SK-N-SH (cell line): ENCODE measurements at regions not wholly inside any gene's neighbourhood (a gene's known extent, or its start where the extent isn't known, plus 50 kb on each side); places are given as distances from the start of the nearest gene placed in this dataset.

Source experiments
- CTCF ChIA-PET: fragments of 300-600, 350-600 bp; formaldehyde crosslinking; extraction: SDS; loops from one replicate; lab custom pipeline; 2021; lab: Yijun Ruan, JAX
- POLR2A ChIA-PET: fragments of 350-600 bp; sonication (Branson Sonifier 250); formaldehyde crosslinking; extraction: SDS; loops from one replicate; lab custom pipeline; 2020; ENCODE audit warnings: antibody characterized with exemption, inconsistent platforms; lab: Yijun Ruan, JAX
- DNase-seq: peaks from one replicate; pipeline ENCODE4 v3.0.0; 2012
- H2AFZ ChIP-seq: fragments of 200-600 bp; sonication (generic); 2 replicates; pipeline ENCODE4 v1.8.1; 2016; ENCODE audit warnings: antibody characterized with exemption, mild to moderate bottlenecking, low read depth
- H3F3A ChIP-seq: fragments of 200-600 bp; sonication (generic); replicated peaks from 2 replicates; pipeline ENCODE3; 2016; ENCODE audit warnings: antibody characterized with exemption, mild to moderate bottlenecking; ENCODE audit not compliant: insufficient read depth
- H3K27ac ChIP-seq, 2 experiments: fragments of 200-500 bp in 1 of 2; fragments of 200-600 bp in 1 of 2; sonication (Bioruptor generic) in 1 of 2; sonication (generic), shearing (Covaris generic) in 1 of 2; 2 replicates each; pipeline versions ENCODE4 v1.5.1 to v1.6.1; 2014 to 2016; ENCODE audit warnings: low read depth in 2 of 2, inconsistent platforms in 1 of 2, low read length in 1 of 2, mild to moderate bottlenecking in 1 of 2, mixed read lengths in 1 of 2
- H3K27me3 ChIP-seq: fragments of 200-600 bp; sonication (generic), shearing (Covaris generic); 2 replicates; pipeline ENCODE4 v1.6.1; 2016; ENCODE audit warnings: mixed run types; ENCODE audit not compliant: insufficient read depth
- H3K36me3 ChIP-seq, 2 experiments: fragments of 200-500 bp in 1 of 2; fragments of 200-600 bp in 1 of 2; sonication (Bioruptor generic) in 1 of 2; sonication (generic) in 1 of 2; replicated peaks in 1 of 2; 2 replicates each; pipeline versions ENCODE3 to v1.5.1; 2014 to 2016; ENCODE audit warnings: low read length in 1 of 2, mild to moderate bottlenecking in 1 of 2; ENCODE audit not compliant: insufficient read depth in 2 of 2, control insufficient read depth in 1 of 2
- H3K4me1 ChIP-seq, 2 experiments: fragments of 200-500 bp in 1 of 2; fragments of 200-600 bp in 1 of 2; sonication (Bioruptor generic) in 1 of 2; sonication (generic), shearing (Covaris generic) in 1 of 2; 2 replicates each; pipeline versions ENCODE4 v1.5.1 to v1.6.1; 2014 to 2016; ENCODE audit warnings: low read depth in 1 of 2, low read length in 1 of 2, mixed run types in 1 of 2; ENCODE audit not compliant: insufficient read depth in 2 of 2, control insufficient read depth in 1 of 2
- H3K4me2 ChIP-seq: fragments of 200-600 bp; sonication (generic), shearing (Covaris generic); 2 replicates; pipeline ENCODE4 v1.6.1; 2017; ENCODE audit warnings: mixed run types
- H3K4me3 ChIP-seq, 2 experiments: fragments of 200-500 bp in 1 of 2; fragments of 200-600 bp in 1 of 2; sonication (Bioruptor generic) in 1 of 2; sonication (generic), shearing (Covaris generic) in 1 of 2; 2 replicates each; pipeline versions ENCODE4 v1.5.1 to v1.8.1; 2014 to 2016; ENCODE audit warnings: low read depth in 2 of 2, inconsistent platforms in 1 of 2, low read length in 1 of 2, mild to moderate bottlenecking in 1 of 2, mixed read lengths in 1 of 2, moderate library complexity in 1 of 2
- H3K79me2 ChIP-seq: fragments of 200-600 bp; sonication (generic); 2 replicates; pipeline ENCODE4 v1.8.1; 2017; ENCODE audit warnings: mild to moderate bottlenecking; ENCODE audit not compliant: insufficient read depth
- H3K9ac ChIP-seq: fragments of 200-600 bp; sonication (generic); 2 replicates; pipeline ENCODE4 v1.6.1; 2017; ENCODE audit warnings: mixed run types
- H3K9me2 ChIP-seq: fragments of 200-600 bp; sonication (generic); 2 replicates; pipeline ENCODE4 v1.6.1; 2017; ENCODE audit warnings: mixed run types
- H3K9me3 ChIP-seq: fragments of 200-600 bp; sonication (generic); 2 replicates; pipeline ENCODE4 v1.6.1; 2017; ENCODE audit warnings: mixed run types, mild to moderate bottlenecking, moderate library complexity
- H4K20me1 ChIP-seq: fragments of 200-600 bp; sonication (generic); 2 replicates; pipeline ENCODE4 v1.6.1; 2017; ENCODE audit warnings: mild to moderate bottlenecking, mixed run types; ENCODE audit not compliant: insufficient read depth
- CHD2 ChIP-seq: fragments of 150-350 bp; IDR thresholded peaks from 2 replicates; pipeline ENCODE4 v1.6.1; 2018; ENCODE audit warnings: low read length; ENCODE audit not compliant: partially characterized antibody
- EZH2phosphoT487 ChIP-seq: fragments of 200-600 bp; sonication (generic); IDR thresholded peaks from 2 replicates; pipeline ENCODE4 v1.6.1; 2017; ENCODE audit warnings: low read depth, mixed run types, mild to moderate bottlenecking, antibody characterized with exemption, moderate library complexity, borderline replicate concordance
- FOSL2 ChIP-seq: IDR thresholded peaks from 2 replicates; pipeline ENCODE4 v1.4.0; 2012; ENCODE audit warnings: low read depth, mild to moderate bottlenecking, moderate library complexity, borderline replicate concordance
- FOXJ3 ChIP-seq: sonication (generic); formaldehyde crosslinking; IDR thresholded peaks from 2 replicates; pipeline ENCODE4 v1.5.1; 2020; ENCODE audit warnings: mild to moderate bottlenecking, missing genetic modification reagents
- GATA2 ChIP-seq: sonication (generic); formaldehyde crosslinking; IDR thresholded peaks from 2 replicates; pipeline ENCODE4 v1.5.0; 2020; ENCODE audit warnings: mild to moderate bottlenecking, missing genetic modification reagents
- JUND ChIP-seq: IDR thresholded peaks from 2 replicates; pipeline ENCODE4 v1.4.0; 2012
- MEF2A ChIP-seq: IDR thresholded peaks from 2 replicates; pipeline ENCODE4 v1.4.0; 2012; ENCODE audit warnings: low read depth, borderline replicate concordance
- NFIC ChIP-seq: IDR thresholded peaks from 2 replicates; pipeline ENCODE4 v1.4.0; 2012; ENCODE audit warnings: borderline replicate concordance
- NRF1 ChIP-seq: IDR thresholded peaks from 2 replicates; pipeline ENCODE4 v1.6.1; 2012; ENCODE audit warnings: low read depth, mild to moderate bottlenecking, low read length
- POLR2AphosphoS5 ChIP-seq: IDR thresholded peaks from 2 replicates; pipeline ENCODE4 v1.6.1; 2012; ENCODE audit warnings: low read depth, low read length
- RAD21 ChIP-seq: IDR thresholded peaks from 2 replicates; pipeline ENCODE4 v1.6.1; 2012; ENCODE audit warnings: mild to moderate bottlenecking, low read length
- RXRA ChIP-seq: IDR thresholded peaks from 2 replicates; pipeline ENCODE4 v1.4.0; 2012; ENCODE audit warnings: low read depth, mild to moderate bottlenecking, borderline replicate concordance
- TCF12 ChIP-seq: IDR thresholded peaks from 2 replicates; pipeline ENCODE4 v1.4.0; 2012
- USF1 ChIP-seq: IDR thresholded peaks from 2 replicates; pipeline ENCODE4 v1.4.0; 2012; ENCODE audit warnings: low read depth, borderline replicate concordance
- USF2 ChIP-seq: fragments of 150-350 bp; IDR thresholded peaks from 2 replicates; pipeline ENCODE4 v1.6.1; 2017; ENCODE audit warnings: antibody characterized with exemption, low read length, low read depth, borderline replicate concordance
- YY1 ChIP-seq: IDR thresholded peaks from 2 replicates; pipeline ENCODE4 v1.4.0; 2012; ENCODE audit warnings: low read depth, mild to moderate bottlenecking
- whole genome bisulfite sequencing: methylation state at CpG from one replicate; pipeline ENCODE4 v1.1.6; 2017; ENCODE audit warnings: low lambda C conversion rate; 5-methylcytosine and 5-hydroxymethylcytosine counted together
- TF ChIP-seq, protein P1 (sequence below): IDR thresholded peaks from 2 replicates; pipeline ENCODE4 v1.6.1; 2012; ENCODE audit warnings: mild to moderate bottlenecking, low read depth, low read length, moderate library complexity
- TF ChIP-seq, protein P2 (sequence below): IDR thresholded peaks from 2 replicates; pipeline ENCODE4 v1.4.0; 2012; ENCODE audit warnings: low read depth

DNA sequence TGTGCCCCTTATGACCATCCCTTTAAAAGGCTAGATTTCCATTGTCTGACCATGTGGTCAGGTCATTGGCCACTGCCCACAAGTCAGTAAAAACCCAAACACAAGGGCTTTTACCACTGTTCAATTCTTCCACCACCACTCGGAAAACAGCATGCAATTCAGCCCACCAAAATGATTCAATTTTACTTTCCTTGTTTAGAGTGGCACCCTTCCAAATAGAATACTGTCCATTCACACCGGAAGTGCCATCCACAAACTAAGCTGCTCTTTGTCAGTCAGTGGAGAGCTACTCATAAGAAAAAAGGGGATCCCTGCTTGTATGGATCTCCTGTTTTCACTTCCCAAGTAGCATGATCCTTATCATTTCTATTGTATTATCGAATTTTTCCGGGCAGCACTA, 350.7 kb upstream of the MBL2 start (continued):
- TF ChIP-seq USF1, result no peak
- no peak for TF ChIP-seq NFIC
- TF ChIP-seq YY1, result no peak
- TF ChIP-seq, all 33 proteins: peak for 0

- no peaks in the 10 kb centered on the region for H4K20me1 ChIP-seq
- H3K9ac ChIP-seq, result no peak overlapping the region
- no peak overlapping the region for H3K4me2 ChIP-seq
- H3K4me1 ChIP-seq, result no peaks in the 10 kb centered on the region
- no peaks in the 10 kb centered on the region for H3K9me2 ChIP-seq
- H3K4me3 ChIP-seq, result no peak overlapping the region
- H2AFZ ChIP-seq, result no peak overlapping the region
- H3K36me3 ChIP-seq, result no peaks in the 10 kb centered on the region
- WGBS, result 24% methylated on average over 4 of the region's 4 CpGs
- no peaks in the 10 kb centered on the region for H3K27me3 ChIP-seq
- no peak overlapping the region for H3K27ac ChIP-seq
- POLR2A ChIA-PET, result no interaction called here
- H3F3A ChIP-seq, result no peaks in the 10 kb centered on the region
- TF ChIP-seq FOSL2 (no peak), RXRA (no peak), EZH2phosphoT487 (no peak), GATA2 (CRISPR knock-in tag) (no peak), POLR2AphosphoS5 (no peak), CHD2 (no peak)
- TF ChIP-seq, protein P1, sequence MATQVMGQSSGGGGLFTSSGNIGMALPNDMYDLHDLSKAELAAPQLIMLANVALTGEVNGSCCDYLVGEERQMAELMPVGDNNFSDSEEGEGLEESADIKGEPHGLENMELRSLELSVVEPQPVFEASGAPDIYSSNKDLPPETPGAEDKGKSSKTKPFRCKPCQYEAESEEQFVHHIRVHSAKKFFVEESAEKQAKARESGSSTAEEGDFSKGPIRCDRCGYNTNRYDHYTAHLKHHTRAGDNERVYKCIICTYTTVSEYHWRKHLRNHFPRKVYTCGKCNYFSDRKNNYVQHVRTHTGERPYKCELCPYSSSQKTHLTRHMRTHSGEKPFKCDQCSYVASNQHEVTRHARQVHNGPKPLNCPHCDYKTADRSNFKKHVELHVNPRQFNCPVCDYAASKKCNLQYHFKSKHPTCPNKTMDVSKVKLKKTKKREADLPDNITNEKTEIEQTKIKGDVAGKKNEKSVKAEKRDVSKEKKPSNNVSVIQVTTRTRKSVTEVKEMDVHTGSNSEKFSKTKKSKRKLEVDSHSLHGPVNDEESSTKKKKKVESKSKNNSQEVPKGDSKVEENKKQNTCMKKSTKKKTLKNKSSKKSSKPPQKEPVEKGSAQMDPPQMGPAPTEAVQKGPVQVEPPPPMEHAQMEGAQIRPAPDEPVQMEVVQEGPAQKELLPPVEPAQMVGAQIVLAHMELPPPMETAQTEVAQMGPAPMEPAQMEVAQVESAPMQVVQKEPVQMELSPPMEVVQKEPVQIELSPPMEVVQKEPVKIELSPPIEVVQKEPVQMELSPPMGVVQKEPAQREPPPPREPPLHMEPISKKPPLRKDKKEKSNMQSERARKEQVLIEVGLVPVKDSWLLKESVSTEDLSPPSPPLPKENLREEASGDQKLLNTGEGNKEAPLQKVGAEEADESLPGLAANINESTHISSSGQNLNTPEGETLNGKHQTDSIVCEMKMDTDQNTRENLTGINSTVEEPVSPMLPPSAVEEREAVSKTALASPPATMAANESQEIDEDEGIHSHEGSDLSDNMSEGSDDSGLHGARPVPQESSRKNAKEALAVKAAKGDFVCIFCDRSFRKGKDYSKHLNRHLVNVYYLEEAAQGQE, result no peak
- CTCF ChIA-PET, result interaction anchor here (0.7 kb wide), 1 partner anchor 375 kb away, joined by 3 read pairs; no protein-coding TSS in a partner anchor
- DNase-seq, result no peak
- no peaks in the 10 kb centered on the region for H3K79me2 ChIP-seq
- H3K9me3 ChIP-seq, result no peaks in the 10 kb centered on the region
Measured at GRCh38 chr10:53122281-53122680, 349.7 kb upstream of the MBL2 start.

DNA sequence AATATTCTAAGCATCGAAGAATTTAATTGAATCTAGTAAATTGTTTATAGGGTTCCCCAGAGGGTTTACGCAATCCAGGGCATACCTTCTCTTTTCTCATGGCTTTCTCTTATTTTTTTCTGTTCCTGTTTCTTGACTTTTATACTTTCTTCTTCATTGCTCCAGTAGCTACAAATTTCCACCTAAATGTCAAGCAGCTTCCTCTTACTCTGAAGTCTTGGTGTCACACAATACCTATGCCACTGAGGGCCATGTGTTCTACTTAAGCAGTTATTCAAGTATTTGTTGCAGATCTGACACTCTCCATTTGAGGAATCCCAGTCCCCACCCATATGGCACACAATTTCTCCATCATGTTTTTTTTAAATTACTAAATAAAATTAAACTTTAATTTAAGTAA, 343.1 kb upstream of the MBL2 start:
- WGBS, result 33% methylated on average over 2 of the region's 2 CpGs
- Histone ChIP-seq H3K4me3 (no peak overlapping the region), H3K36me3 (no peaks in the 10 kb centered on the region), H3K9ac (no peak overlapping the region), H3K27me3 (no peaks in the 10 kb centered on the region), H3K4me1 (no peaks in the 10 kb centered on the region), H4K20me1 (no peaks in the 10 kb centered on the region), H3K79me2 (no peaks in the 10 kb centered on the region), H3K4me2 (no peak overlapping the region), H3K9me2 (no peaks in the 10 kb centered on the region), H2AFZ (no peak overlapping the region), H3K27ac (no peak overlapping the region), H3K9me3 (no peaks in the 10 kb centered on the region), H3F3A (no peaks in the 10 kb centered on the region)
- TF ChIP-seq RXRA (no peak), USF2 (no peak), CHD2 (no peak), NRF1 (no peak), NFIC (no peak), RAD21 (no peak), MEF2A (no peak), YY1 (no peak), JUND (no peak), FOXJ3 (CRISPR knock-in tag) (no peak), TCF12 (no peak)
- TF ChIP-seq, protein P2, sequence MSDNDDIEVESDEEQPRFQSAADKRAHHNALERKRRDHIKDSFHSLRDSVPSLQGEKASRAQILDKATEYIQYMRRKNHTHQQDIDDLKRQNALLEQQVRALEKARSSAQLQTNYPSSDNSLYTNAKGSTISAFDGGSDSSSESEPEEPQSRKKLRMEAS, result no peak
- ChIA-PET POLR2A (no interaction called here), CTCF (no interaction called here)
- no peak for DNase-seq
